HFF-Myc (cell line): ENCODE measurements at regions not wholly inside any gene's neighbourhood (a gene's known extent, or its start where the extent isn't known, plus 50 kb on each side); places are given as distances from the start of the nearest gene placed in this dataset.

Experiments
- DNase-seq: peaks from one replicate; pipeline ENCODE4 v3.0.0-alpha.2; 2011; ENCODE audit warnings: low read depth; ENCODE audit errors: extremely low read depth
- H3K4me3 ChIP-seq: replicated peaks from 2 replicates; pipeline ENCODE4 v1.5.1; 2011; ENCODE audit warnings: low read depth, mild to moderate bottlenecking, control low read depth, low read length
- CTCF ChIP-seq: IDR thresholded peaks from 2 replicates; pipeline ENCODE4 v1.5.1; 2012; ENCODE audit warnings: mild to moderate bottlenecking, low read depth, low read length, control low read depth; ENCODE audit errors: missing control alignments

GRCh38 chr6:28734443-28734959, 189.3 kb downstream of the TRIM27 start:
- H3K4me3 ChIP-seq = no peak overlapping the region
- no peak for DNase-seq
- no peak for TF ChIP-seq CTCF

GRCh38 chr6:28736121-28736520, 187.7 kb downstream of the TRIM27 start:
- no peak overlapping the region for H3K4me3 ChIP-seq
- no peak for DNase-seq
- TF ChIP-seq CTCF = no peak

- TF ChIP-seq CTCF = no peak
- H3K4me3 ChIP-seq = no peak overlapping the region
- no peak for DNase-seq
These were observed 185.9 kb downstream of the TRIM27 start for GRCh38 chr6:28737750-28738395.

- no peak overlapping the region for H3K4me3 ChIP-seq
- TF ChIP-seq CTCF = no peak
- no peak for DNase-seq
These were observed 185.4 kb downstream of the TRIM27 start for GRCh38 chr6:28738396-28738765.

GRCh38 chr6:28741363-28741762, 182.4 kb downstream of the TRIM27 start:
- H3K4me3 ChIP-seq = no peak overlapping the region
- DNase-seq = no peak
- TF ChIP-seq CTCF = no peak

- no peak for TF ChIP-seq CTCF
- peak overlapping the region; percentile 34 for H3K4me3 ChIP-seq
- peak; percentile 70 for DNase-seq
These were observed 181.0 kb downstream of the TRIM27 start for GRCh38 chr6:28742668-28743270.
